LNCAP (cell line): ENCODE measurements at regions not wholly inside any gene's neighbourhood (a gene's known extent, or its start where the extent isn't known, plus 50 kb on each side); places are given as distances from the start of the nearest gene placed in this dataset.

Source experiments
- TF ChIP-seq, protein P1 (sequence below): fragments of 450-650 bp; IDR thresholded peaks from 2 replicates; pipeline ENCODE4 v1.5.1; 2017; ENCODE audit warnings: mild to moderate bottlenecking

GRCh38 chr12:105769486-105769885, 369.3 kb downstream of the NUAK1 start:
- TF ChIP-seq, protein P1, sequence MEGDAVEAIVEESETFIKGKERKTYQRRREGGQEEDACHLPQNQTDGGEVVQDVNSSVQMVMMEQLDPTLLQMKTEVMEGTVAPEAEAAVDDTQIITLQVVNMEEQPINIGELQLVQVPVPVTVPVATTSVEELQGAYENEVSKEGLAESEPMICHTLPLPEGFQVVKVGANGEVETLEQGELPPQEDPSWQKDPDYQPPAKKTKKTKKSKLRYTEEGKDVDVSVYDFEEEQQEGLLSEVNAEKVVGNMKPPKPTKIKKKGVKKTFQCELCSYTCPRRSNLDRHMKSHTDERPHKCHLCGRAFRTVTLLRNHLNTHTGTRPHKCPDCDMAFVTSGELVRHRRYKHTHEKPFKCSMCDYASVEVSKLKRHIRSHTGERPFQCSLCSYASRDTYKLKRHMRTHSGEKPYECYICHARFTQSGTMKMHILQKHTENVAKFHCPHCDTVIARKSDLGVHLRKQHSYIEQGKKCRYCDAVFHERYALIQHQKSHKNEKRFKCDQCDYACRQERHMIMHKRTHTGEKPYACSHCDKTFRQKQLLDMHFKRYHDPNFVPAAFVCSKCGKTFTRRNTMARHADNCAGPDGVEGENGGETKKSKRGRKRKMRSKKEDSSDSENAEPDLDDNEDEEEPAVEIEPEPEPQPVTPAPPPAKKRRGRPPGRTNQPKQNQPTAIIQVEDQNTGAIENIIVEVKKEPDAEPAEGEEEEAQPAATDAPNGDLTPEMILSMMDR: no peak

GRCh38 chr12:105773471-105773870, 365.3 kb downstream of the NUAK1 start:
- TF ChIP-seq, protein P1: no peak

DNA sequence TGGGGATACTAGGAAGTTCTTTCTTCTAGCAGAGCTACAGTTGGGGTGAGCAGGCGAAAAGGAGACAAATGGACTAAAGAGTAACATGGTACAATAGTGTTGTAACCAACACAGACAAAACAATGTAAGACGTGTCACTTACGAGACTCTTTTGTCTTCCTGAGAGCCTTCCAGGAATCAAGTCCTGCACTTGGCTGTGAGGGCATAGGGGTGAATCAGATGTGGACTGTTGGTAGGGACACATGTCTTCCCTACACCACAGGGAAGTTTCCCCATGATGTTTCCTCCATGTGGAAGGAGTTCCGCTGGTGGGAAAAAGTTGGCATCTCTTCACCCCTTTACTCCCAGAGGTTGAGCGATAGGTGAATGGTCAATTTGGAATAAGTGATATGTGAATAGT, 364.7 kb downstream of the NUAK1 start:
- TF ChIP-seq, protein P1: no peak

DNA sequence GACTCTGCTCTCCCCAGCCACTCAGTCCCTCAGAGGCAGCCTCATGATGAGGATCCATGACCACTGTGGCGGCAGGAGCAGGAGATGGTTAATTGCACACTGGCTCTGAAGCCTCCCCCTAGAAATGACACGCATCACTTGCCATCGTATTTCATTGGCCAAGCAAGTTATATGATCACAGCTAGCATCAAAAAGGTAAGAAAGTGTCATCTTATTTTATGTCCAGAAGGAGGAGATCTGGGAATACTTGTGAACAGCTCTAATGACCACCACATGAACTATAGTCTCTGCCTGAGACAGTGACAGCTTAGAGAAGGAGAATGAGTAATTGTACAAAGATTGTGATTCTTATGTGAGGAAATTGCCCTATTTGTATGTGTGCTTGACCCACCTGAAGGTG, 363.4 kb downstream of the NUAK1 start:
- TF ChIP-seq, protein P1: no peak

DNA sequence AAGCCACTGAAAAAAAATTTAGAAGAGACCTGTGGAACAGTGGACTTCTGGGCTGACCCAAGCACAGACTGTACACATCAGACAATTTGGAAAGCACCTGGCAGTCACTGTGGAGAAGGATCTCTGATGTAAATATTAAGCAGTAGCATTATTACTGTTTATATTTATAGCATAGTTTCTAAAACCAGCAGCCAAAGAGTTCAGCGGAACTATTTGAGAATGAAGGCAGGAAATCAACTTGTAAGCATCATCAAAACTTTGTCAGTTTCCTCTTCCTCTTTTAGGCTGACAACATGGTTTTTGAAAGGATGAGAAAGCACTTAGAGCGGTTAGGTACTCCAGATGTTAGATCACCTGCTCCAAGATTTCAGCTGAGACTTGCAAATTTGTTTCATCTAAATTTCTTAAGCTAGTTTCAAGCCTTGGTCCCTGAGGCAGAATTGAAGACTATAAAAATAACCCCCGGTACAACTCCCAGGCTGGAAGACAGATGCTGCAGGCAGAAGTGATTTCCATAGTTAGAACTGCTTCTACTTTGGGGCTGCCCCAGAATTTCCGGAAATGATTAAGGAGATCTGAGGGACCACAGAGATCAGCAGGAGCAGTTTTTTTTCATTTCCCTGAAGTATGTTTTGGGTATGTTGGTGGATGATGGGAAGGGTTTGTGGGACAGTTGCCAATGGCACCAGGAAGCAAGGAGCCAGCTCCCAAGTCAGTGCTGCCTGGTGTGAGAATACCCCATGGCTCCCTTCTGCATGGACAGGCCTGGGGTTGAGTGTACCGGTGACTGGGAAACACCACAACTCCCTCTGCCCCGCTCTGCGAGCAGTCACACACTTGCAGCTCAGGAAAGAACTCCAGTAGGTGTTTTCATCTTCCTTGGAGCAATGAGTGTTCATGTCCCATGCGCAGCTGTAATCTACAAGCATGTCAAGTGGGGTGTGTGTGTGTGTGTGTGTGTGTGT, 354.5 kb downstream of the NUAK1 start:
- TF ChIP-seq, protein P1: no peak

DNA sequence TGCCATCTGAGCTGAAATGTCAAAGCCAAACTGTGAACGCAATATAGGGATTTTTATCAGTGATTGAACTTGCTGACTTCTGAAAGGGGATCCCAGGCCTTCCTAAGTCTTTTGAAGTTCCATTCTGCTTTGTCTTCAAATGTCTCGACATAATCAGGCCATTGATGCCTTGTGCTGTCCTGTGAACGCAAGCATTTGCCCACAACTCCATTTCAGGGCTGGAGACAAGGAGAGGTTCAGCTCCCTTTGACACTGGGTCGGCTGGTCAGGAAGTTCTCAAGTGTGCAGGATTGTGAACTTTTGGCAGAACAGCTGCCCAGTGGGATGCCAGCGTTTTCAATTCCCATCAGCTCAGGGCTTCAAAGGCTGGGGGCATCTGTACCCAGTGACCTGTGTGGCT, 345.3 kb downstream of the NUAK1 start:
- TF ChIP-seq, protein P1: no peak

GRCh38 chr12:105798256-105798845, 340.4 kb downstream of the NUAK1 start:
- TF ChIP-seq, protein P1: no peak
